ENCODE measurements at regions not wholly inside any gene's neighbourhood (a gene's known extent, or its start where the extent isn't known, plus 50 kb on each side); places are given as distances from the start of the nearest gene placed in this dataset.

DNA sequence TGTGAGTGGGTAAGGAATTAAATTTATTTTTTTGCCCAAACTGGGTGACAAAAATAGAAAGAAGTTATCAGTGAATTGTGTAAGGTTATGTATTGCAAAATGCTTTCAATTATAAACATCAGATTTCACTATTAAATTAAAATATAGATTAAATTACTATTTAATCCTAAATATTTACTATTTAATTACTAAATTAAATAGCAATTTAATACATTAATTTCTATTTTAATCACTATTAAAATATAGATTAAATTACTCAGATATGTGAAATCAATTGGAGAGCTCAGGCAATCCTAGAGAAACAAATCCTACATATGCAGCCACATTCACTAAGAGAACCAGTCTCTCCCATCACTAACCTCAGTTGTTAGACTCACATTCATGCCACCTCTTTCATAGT, 2075.8 kb downstream of the MRPL39 start:
- no peak for TF ChIP-seq EZH2 (IDR thresholded peaks at IDR 0.05; ENCODE audit: insufficient read depth, poor library complexity, severe bottlenecking)
- TF ChIP-seq EZH2phosphoT487 (IDR thresholded peaks at IDR 0.05; ENCODE audit: insufficient read depth, low read depth), result no peak

All from GM23248 (cell line).